ENCODE measurements at regions not wholly inside any gene's neighbourhood (a gene's known extent, or its start where the extent isn't known, plus 50 kb on each side); places are given as distances from the start of the nearest gene placed in this dataset.

DNA sequence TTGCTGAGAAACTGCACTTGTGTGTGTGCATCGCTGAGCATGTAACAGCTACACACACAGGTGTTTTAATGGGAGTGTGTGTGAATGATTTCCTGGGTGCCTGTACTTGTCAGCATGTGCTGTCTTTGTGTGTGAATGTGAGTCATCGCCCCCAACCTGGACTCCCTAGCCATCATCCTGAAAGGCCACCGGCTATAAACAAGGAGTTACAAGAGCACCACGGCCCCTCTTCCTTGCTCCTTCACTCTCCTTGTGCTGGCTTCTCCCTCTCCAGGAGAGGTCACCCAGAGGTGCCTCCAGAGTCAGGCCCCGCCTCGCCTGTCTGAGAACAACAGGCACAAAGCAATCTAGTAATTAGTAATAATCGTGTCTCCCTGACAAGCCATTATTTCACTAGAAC is 419.2 kb downstream of the BUD13 start:
- H3K4me3 ChIP-seq (replicated peaks; ENCODE audit: low read depth, low read length): no peak overlapping the region
- TF ChIP-seq, protein P1, sequence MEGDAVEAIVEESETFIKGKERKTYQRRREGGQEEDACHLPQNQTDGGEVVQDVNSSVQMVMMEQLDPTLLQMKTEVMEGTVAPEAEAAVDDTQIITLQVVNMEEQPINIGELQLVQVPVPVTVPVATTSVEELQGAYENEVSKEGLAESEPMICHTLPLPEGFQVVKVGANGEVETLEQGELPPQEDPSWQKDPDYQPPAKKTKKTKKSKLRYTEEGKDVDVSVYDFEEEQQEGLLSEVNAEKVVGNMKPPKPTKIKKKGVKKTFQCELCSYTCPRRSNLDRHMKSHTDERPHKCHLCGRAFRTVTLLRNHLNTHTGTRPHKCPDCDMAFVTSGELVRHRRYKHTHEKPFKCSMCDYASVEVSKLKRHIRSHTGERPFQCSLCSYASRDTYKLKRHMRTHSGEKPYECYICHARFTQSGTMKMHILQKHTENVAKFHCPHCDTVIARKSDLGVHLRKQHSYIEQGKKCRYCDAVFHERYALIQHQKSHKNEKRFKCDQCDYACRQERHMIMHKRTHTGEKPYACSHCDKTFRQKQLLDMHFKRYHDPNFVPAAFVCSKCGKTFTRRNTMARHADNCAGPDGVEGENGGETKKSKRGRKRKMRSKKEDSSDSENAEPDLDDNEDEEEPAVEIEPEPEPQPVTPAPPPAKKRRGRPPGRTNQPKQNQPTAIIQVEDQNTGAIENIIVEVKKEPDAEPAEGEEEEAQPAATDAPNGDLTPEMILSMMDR (IDR thresholded peaks at IDR 0.05; ENCODE audit: low read depth, low read length, missing control alignments): no peak
- DNase-seq (ENCODE audit: extremely low read depth, low read depth): no peak

GRCh38 chr11:116352881-116353280 is 419.9 kb downstream of the BUD13 start:
- no peak for DNase-seq (ENCODE audit: extremely low read depth, low read depth)
- TF ChIP-seq, protein P1 (IDR thresholded peaks at IDR 0.05; ENCODE audit: low read depth, low read length, missing control alignments): no peak
- no peak overlapping the region for H3K4me3 ChIP-seq (replicated peaks; ENCODE audit: low read depth, low read length)

- H3K4me3 ChIP-seq (replicated peaks; ENCODE audit: low read depth, low read length): no peak overlapping the region
- TF ChIP-seq, protein P1 (IDR thresholded peaks at IDR 0.05; ENCODE audit: low read depth, low read length, missing control alignments): no peak
- no peak for DNase-seq (ENCODE audit: extremely low read depth, low read depth)
Observed at GRCh38 chr11:116348226-116348625, 424.6 kb downstream of the BUD13 start.

GRCh38 chr11:116345575-116345974 is 427.2 kb downstream of the BUD13 start:
- H3K4me3 ChIP-seq (replicated peaks; ENCODE audit: low read depth, low read length): no peak overlapping the region
- TF ChIP-seq, protein P1 (IDR thresholded peaks at IDR 0.05; ENCODE audit: low read depth, low read length, missing control alignments): no peak
- no peak for DNase-seq (ENCODE audit: extremely low read depth, low read depth)

DNA sequence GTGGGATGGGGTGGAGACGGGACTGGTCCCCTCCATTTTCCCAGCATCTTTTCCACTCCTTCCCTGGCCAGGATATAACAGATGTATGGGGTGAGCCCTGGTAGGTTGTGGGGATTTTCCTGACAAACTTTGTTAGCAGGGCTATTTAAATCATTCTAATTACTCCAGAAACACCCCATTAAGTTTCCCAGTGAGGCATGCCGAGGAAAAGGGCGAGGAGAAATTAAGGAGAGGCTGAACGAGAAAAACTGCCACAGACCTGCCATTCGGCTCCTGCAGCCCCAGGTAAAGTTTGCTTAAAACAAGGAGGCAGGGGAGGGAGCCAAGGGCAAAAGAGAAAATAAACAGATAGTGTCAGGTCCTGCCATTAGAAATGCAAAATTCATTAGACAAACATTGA is 428.2 kb downstream of the BUD13 start:
- DNase-seq (ENCODE audit: extremely low read depth, low read depth): no peak
- TF ChIP-seq, protein P1 (IDR thresholded peaks at IDR 0.05; ENCODE audit: low read depth, low read length, missing control alignments): no peak
- no peak overlapping the region for H3K4me3 ChIP-seq (replicated peaks; ENCODE audit: low read depth, low read length)

DNA sequence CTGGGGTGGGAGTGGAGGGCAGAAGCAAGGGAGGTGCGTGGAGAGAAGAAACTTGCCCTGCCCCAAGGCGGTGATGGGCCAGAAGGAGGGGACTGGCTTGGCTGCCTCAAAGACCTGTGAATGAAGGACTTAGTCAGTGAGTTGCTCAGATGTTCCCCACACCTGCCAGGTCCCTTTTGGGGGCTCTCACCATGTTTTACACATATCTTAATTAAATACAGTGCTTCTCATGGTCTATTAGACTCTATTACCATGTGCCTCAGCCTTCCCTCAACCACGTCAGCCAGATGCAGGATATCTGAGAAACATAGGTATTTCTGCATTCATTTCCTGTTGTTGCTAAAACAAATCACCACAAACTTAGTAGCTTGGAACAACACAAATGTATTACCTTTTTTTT is 429.5 kb downstream of the BUD13 start:
- DNase-seq (ENCODE audit: extremely low read depth, low read depth): no peak
- no peak overlapping the region for H3K4me3 ChIP-seq (replicated peaks; ENCODE audit: low read depth, low read length)
- TF ChIP-seq, protein P1 (IDR thresholded peaks at IDR 0.05; ENCODE audit: low read depth, low read length, missing control alignments): no peak

DNA sequence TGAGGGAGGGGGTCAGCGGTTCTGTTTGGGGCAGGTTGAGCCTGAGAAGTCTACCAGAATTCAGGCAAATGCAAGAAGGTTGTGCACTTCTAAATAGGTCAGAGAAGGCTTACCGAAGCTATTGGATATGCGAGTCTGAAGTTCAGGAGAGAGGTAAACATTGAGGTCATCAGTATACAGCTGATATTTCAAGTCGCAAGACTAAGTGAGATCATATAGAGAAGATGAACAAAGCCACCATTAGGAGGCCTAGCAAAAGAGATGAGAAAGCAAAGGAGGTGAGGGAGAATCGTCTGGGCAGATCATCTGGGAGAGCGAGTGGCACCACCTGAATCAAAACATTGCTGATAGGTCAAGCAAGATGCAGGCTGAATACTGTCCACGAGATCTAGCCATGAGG is 430.6 kb downstream of the BUD13 start:
- no peak overlapping the region for H3K4me3 ChIP-seq (replicated peaks; ENCODE audit: low read depth, low read length)
- TF ChIP-seq, protein P1 (IDR thresholded peaks at IDR 0.05; ENCODE audit: low read depth, low read length, missing control alignments): no peak
- no peak for DNase-seq (ENCODE audit: extremely low read depth, low read depth)
